Gastroesophageal sphincter (tissue), 4 donors: ENCODE measurements at regions not wholly inside any gene's neighbourhood (a gene's known extent, or its start where the extent isn't known, plus 50 kb on each side); places are given as distances from the start of the nearest gene placed in this dataset.
"Not testable (repeated sequence)": the region's sequence is repeated elsewhere in the genome, so short reads cannot be mapped to it uniquely, and the experiment has no call there.

ENCODE experiments used
- ATAC-seq: fragments of 150-250 bp; one replicate; pipeline ENCODE4 v1.9.1; 2016; ENCODE audit warnings: mild to moderate bottlenecking, moderate library complexity
- H3K27ac ChIP-seq, 4 donors: fragments of 200-600 bp; sonication (generic) in 3 of 4; 1 replicate in 3 of 4; 2 replicates in 1 of 4; pipeline ENCODE4 v1.5.1; 2016 to 2019
- H3K27me3 ChIP-seq: fragments of 200-600 bp; sonication (generic); one replicate; pipeline ENCODE4 v1.5.1; 2019
- H3K36me3 ChIP-seq, 2 donors: fragments of 200-600 bp; sonication (generic); one replicate each; pipeline ENCODE4 v1.5.1; 2019; ENCODE audit warnings: control low read depth in 1 of 2
- H3K4me1 ChIP-seq, 3 donors: fragments of 200-600 bp; sonication (generic); 1 replicate in 2 of 3; 2 replicates in 1 of 3; pipeline ENCODE4 v1.5.1; 2016 to 2019; ENCODE audit warnings: control low read depth in 2 of 3
- H3K4me3 ChIP-seq, 2 donors: fragments of 200-600 bp; sonication (generic); one replicate each; pipeline ENCODE4 v1.5.1; 2019; ENCODE audit warnings: mild to moderate bottlenecking in 1 of 2, moderate library complexity in 1 of 2
- H3K9me3 ChIP-seq, 3 donors: fragments of 200-600 bp; sonication (generic); one replicate each; pipeline ENCODE4 v1.5.1; 2017 to 2019; ENCODE audit warnings: control low read depth in 2 of 3
- EP300 ChIP-seq: sonication (generic); formaldehyde crosslinking; IDR thresholded peaks from one replicate; pipeline ENCODE4 v1.6.1; 2017; ENCODE audit warnings: antibody characterized with exemption, mild to moderate bottlenecking
- POLR2A ChIP-seq, 2 donors: fragments of 450-650 bp; IDR thresholded peaks; one replicate each; pipeline ENCODE4 v1.6.1; 2017; ENCODE audit warnings: antibody characterized with exemption in 2 of 2, mild to moderate bottlenecking in 2 of 2, moderate library complexity in 1 of 2
- POLR2AphosphoS5 ChIP-seq: sonication (generic); formaldehyde crosslinking; IDR thresholded peaks from one replicate; pipeline ENCODE4 v1.6.1; 2017; ENCODE audit warnings: antibody characterized with exemption
- WGBS, 2 donors: methylation state at CpG; one replicate each; pipeline ENCODE4 v1.1.5; 2018; ENCODE audit warnings: low coverage in 1 of 2; 5-methylcytosine and 5-hydroxymethylcytosine counted together
- TF ChIP-seq, protein P1 (sequence below), 4 experiments: fragments of 200-600 bp in 2 of 4; fragments of 450-650 bp in 2 of 4; sonication (generic) in 1 of 4; IDR thresholded peaks; one replicate each; pipeline ENCODE4 v1.5.1; 2017 to 2019; ENCODE audit warnings: antibody characterized with exemption in 4 of 4, mild to moderate bottlenecking in 2 of 4, moderate library complexity in 2 of 4

DNA sequence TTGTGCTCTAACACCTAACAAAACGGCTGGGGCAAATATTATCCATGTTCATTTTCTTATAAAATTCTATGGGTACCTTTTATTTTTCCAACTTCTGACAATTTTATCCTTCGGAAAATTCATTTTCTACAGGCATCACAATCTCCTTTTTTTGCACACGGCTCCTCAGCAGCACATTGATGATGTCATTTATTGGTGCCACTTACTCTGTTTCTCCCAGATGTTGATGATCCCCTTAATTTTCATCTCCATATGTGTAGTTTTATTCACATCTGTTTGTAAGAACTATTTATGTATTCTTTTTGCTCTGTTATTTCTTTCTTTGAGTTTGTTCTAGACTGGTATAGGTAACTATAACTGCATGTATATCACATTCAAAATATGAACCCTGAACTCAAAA, 1660.8 kb upstream of the DDX18 start:
- Histone ChIP-seq H3K27ac (no peak overlapping the region), H3K4me3 (no peak overlapping the region), H3K36me3 (no peaks in the 10 kb centered on the region), H3K9me3 (peaks cover 0 to 11% (median 0%) of the 10 kb centered on the region in 3 donors), H3K4me1 (no peaks in the 10 kb centered on the region), H3K27me3 (no peaks in the 10 kb centered on the region)
- TF ChIP-seq EP300 (no peak), POLR2A (IDR thresholded peaks at IDR 0.05) (no peak), POLR2AphosphoS5 (no peak)
- TF ChIP-seq, protein P1, sequence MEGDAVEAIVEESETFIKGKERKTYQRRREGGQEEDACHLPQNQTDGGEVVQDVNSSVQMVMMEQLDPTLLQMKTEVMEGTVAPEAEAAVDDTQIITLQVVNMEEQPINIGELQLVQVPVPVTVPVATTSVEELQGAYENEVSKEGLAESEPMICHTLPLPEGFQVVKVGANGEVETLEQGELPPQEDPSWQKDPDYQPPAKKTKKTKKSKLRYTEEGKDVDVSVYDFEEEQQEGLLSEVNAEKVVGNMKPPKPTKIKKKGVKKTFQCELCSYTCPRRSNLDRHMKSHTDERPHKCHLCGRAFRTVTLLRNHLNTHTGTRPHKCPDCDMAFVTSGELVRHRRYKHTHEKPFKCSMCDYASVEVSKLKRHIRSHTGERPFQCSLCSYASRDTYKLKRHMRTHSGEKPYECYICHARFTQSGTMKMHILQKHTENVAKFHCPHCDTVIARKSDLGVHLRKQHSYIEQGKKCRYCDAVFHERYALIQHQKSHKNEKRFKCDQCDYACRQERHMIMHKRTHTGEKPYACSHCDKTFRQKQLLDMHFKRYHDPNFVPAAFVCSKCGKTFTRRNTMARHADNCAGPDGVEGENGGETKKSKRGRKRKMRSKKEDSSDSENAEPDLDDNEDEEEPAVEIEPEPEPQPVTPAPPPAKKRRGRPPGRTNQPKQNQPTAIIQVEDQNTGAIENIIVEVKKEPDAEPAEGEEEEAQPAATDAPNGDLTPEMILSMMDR (IDR thresholded peaks at IDR 0.05) = no peak
- WGBS, 2 donors = 57 to 87% methylated on average over 3 of the region's 3 CpGs
- no peak for ATAC-seq

DNA sequence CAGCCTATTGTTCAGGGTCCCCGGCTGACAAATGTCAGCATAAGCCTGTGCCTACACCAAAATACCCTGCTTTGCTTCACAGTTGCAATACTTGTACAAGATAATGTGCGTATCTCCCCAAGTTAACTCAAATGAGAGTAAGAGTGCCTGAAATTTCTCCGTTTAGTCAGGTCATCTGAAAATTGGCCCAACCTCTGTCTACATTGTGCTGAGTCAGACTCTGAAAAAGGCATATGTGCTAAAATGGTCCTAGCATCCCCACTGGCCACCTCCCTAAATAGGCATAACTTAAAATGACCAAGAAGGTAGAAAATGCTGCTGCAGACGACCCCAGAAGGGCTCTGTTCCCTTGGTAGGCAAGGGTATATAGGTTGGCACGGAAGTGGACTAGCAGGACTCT, 1653.8 kb upstream of the DDX18 start:
- no peaks in the 10 kb centered on the region for H3K36me3 ChIP-seq
- H3K27me3 ChIP-seq = no peaks in the 10 kb centered on the region
- WGBS, 2 donors = 81 to 100% methylated on average over 2 to 3 of the region's 5 CpGs
- H3K9me3 ChIP-seq = peaks cover 0 to 45% (median 0%) of the 10 kb centered on the region in 3 donors
- H3K4me3 ChIP-seq = no peak overlapping the region
- no peak overlapping the region for H3K27ac ChIP-seq
- H3K4me1 ChIP-seq = no peaks in the 10 kb centered on the region
- TF ChIP-seq EP300 (no peak), POLR2AphosphoS5 (no peak), POLR2A (IDR thresholded peaks at IDR 0.05) (no peak)
- TF ChIP-seq, protein P1 (IDR thresholded peaks at IDR 0.05) = no peak
- no peak for ATAC-seq

DNA sequence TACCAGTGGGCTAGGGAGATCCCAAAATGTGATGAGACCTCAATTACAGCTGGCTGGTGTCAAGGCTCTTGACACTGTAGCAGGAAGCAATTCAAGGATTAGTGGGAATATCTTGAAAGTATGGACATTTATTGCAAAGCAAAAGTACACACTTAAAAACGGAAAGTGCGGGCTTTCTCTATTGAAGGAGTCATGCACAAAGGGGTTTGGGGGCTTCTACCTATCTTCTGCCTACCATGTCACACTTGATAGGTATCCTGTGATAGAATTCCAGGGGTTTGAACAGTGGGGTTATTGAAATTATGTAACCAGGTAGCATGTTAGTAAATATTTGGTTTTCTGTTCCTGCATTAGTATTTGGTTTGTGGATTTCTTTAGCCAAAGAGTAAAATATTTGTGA, 1652.1 kb upstream of the DDX18 start:
- H3K27me3 ChIP-seq = no peaks in the 10 kb centered on the region
- TF ChIP-seq EP300 (no peak), POLR2AphosphoS5 (no peak), POLR2A (IDR thresholded peaks at IDR 0.05) (no peak)
- TF ChIP-seq, protein P1 (IDR thresholded peaks at IDR 0.05) = no peak
- no peak overlapping the region for H3K4me3 ChIP-seq
- peaks cover 0 to 38% (median 0%) of the 10 kb centered on the region in 3 donors for H3K9me3 ChIP-seq
- H3K36me3 ChIP-seq = no peaks in the 10 kb centered on the region
- H3K27ac ChIP-seq = no peak overlapping the region
- 91 to 100% methylated on average over 2 of the region's 2 CpGs for WGBS, 2 donors
- ATAC-seq = no peak
- H3K4me1 ChIP-seq = no peaks in the 10 kb centered on the region

DNA sequence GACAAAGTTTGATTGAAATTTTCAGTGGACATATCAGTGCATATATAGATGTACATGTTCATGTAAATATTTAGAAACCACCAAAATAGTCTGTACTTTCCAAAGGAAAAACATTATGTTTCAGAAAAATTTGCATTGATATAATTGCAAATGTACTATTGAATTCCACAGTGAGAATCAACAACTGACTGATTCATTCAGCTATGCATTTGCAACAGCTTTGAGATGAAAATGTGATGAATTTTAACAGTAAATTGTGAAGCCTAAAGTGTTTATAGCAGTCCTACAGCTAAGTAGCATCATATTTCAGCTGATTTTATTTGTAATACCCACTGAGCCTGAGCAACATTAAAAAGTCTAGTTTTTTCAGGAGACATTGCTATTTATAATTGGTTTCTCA, 1647.4 kb upstream of the DDX18 start:
- ATAC-seq = no peak
- Histone ChIP-seq H3K36me3 (no peaks in the 10 kb centered on the region), H3K4me3 (no peak overlapping the region), H3K27ac (no peak overlapping the region), H3K27me3 (no peaks in the 10 kb centered on the region), H3K9me3 (peaks cover 0 to 25% (median 0%) of the 10 kb centered on the region in 3 donors), H3K4me1 (no peaks in the 10 kb centered on the region)
- TF ChIP-seq, protein P1 (IDR thresholded peaks at IDR 0.05) = no peak
- TF ChIP-seq POLR2AphosphoS5 = no peak
- TF ChIP-seq POLR2A (IDR thresholded peaks at IDR 0.05) = no peak
- TF ChIP-seq EP300 = no peak

DNA sequence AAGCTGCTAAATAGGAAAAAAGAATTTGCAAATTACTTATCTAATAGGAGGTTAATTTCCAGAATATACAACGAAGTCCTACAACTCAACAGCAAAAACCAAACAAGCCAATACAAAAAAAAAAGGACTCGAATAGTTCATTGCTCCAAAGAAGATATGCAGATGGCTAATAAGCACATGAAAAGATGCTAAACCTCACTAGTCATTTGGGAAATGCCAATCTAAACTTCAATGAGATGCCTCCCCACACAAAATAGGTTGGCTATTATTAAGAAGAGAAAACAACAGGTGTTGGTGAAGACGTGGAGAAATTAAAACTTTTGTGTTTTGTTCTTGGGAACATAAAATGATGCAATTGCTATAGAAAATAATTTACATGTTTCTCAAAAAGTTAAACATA, 1634.4 kb upstream of the DDX18 start:
- Histone ChIP-seq H3K9me3 (no peaks in the 10 kb centered on the region), H3K4me1 (no peaks in the 10 kb centered on the region), H3K27ac (no peak overlapping the region), H3K36me3 (no peaks in the 10 kb centered on the region), H3K27me3 (no peaks in the 10 kb centered on the region), H3K4me3 (no peak overlapping the region)
- TF ChIP-seq EP300 (no peak), POLR2AphosphoS5 (no peak), POLR2A (IDR thresholded peaks at IDR 0.05) (no peak)
- TF ChIP-seq, protein P1 (IDR thresholded peaks at IDR 0.05) = no peak
- ATAC-seq = no peak
- 28 to 36% methylated on average over 3 of the region's 3 CpGs for WGBS, 2 donors

DNA sequence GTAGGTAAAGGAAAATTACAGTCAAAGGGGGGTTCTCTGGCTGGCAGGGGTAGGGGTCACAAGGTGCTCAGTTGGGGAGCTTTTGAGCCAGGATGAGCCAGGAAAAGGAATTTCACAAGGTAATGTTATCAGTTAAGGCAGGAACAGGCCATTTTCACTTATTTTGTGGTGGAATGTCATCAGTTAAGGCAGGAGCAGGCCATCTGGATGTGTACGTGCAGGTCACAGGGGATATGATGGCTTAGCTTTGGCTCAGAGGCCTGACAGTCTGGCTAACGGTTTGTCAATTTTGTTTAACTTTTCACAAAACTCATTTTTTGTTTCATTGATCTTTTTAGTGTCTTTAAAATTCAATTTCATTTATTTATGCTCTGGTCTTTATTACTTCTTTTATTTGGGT, 1623.8 kb upstream of the DDX18 start:
- not testable (repeated sequence) for H3K4me3 ChIP-seq, H3K4me1 ChIP-seq, ATAC-seq, H3K27ac ChIP-seq, H3K27me3 ChIP-seq, H3K36me3 ChIP-seq
- peaks cover 0 to 17% (median 0%) of the 10 kb centered on the region in 3 donors for H3K9me3 ChIP-seq
- WGBS, 2 donors = 35 to 67% methylated on average over 2 of the region's 2 CpGs
